CD4-positive, alpha-beta T cell treated with Interleukin-6 at 100 ng/mL for 8 hours (primary cell): ENCODE measurements at regions not wholly inside any gene's neighbourhood (a gene's known extent, or its start where the extent isn't known, plus 50 kb on each side); places are given as distances from the start of the nearest gene placed in this dataset.

Experiments
- DNase-seq: peaks from one replicate; pipeline ENCODE4 v3.0.0-alpha.2; 2020; ENCODE audit warnings: mixed read lengths, low spot score

- no peak for DNase-seq
Observed at GRCh38 chr2:2642906-2643890, 312.1 kb upstream of the MYT1L start.

GRCh38 chr2:2641541-2642410, 310.7 kb upstream of the MYT1L start:
- no peak for DNase-seq

GRCh38 chr2:2640818-2641217, 309.7 kb upstream of the MYT1L start:
- no peak for DNase-seq

- DNase-seq, result no peak
Observed at GRCh38 chr2:2640371-2640770, 309.3 kb upstream of the MYT1L start.

GRCh38 chr2:2639251-2640139, 308.4 kb upstream of the MYT1L start:
- DNase-seq, result no peak

- no peak for DNase-seq
Observed at GRCh38 chr2:2638547-2639220, 307.6 kb upstream of the MYT1L start.

- no peak for DNase-seq
Observed at GRCh38 chr2:2636813-2637212, 305.7 kb upstream of the MYT1L start.

GRCh38 chr2:2635025-2635528, 304.0 kb upstream of the MYT1L start:
- DNase-seq, result no peak

- no peak for DNase-seq
Observed at GRCh38 chr2:2633017-2633416, 301.9 kb upstream of the MYT1L start.

GRCh38 chr2:2623939-2624338, 292.9 kb upstream of the MYT1L start:
- no peak for DNase-seq

- no peak for DNase-seq
Observed at GRCh38 chr2:2621855-2622254, 290.8 kb upstream of the MYT1L start.

- no peak for DNase-seq
Observed at GRCh38 chr2:2620604-2621003, 289.5 kb upstream of the MYT1L start.

GRCh38 chr2:2619995-2620394, 288.9 kb upstream of the MYT1L start:
- DNase-seq, result no peak

- no peak for DNase-seq
Observed at GRCh38 chr2:2614452-2614851, 283.4 kb upstream of the MYT1L start.

- peak; percentile 90 for DNase-seq
Observed at GRCh38 chr2:2613279-2614199, 282.5 kb upstream of the MYT1L start.

- DNase-seq, result no peak
Observed at GRCh38 chr2:2610751-2611150, 279.7 kb upstream of the MYT1L start.

GRCh38 chr2:2600366-2600765, 269.3 kb upstream of the MYT1L start:
- no peak for DNase-seq

GRCh38 chr2:2599441-2599840, 268.4 kb upstream of the MYT1L start:
- DNase-seq, result no peak

- DNase-seq, result no peak
Observed at GRCh38 chr2:2597712-2598111, 266.6 kb upstream of the MYT1L start.

GRCh38 chr2:2591542-2591940, 260.5 kb upstream of the MYT1L start:
- DNase-seq, result no peak
